Medulla oblongata (tissue), 1 donor: ENCODE measurements at regions not wholly inside any gene's neighbourhood (a gene's known extent, or its start where the extent isn't known, plus 50 kb on each side); places are given as distances from the start of the nearest gene placed in this dataset.
"Not testable (repeated sequence)": the region's sequence is repeated elsewhere in the genome, so short reads cannot be mapped to it uniquely, and the experiment has no call there.

Source experiments
- DNase-seq: peaks from one replicate; pipeline ENCODE4 v3.0.0-alpha.2; 2015; ENCODE audit errors: extremely low spot score

- DNase-seq, result no peak
Measured at GRCh38 chr5:19048726-19049125, 939.3 kb downstream of the CDH18 start.

DNA sequence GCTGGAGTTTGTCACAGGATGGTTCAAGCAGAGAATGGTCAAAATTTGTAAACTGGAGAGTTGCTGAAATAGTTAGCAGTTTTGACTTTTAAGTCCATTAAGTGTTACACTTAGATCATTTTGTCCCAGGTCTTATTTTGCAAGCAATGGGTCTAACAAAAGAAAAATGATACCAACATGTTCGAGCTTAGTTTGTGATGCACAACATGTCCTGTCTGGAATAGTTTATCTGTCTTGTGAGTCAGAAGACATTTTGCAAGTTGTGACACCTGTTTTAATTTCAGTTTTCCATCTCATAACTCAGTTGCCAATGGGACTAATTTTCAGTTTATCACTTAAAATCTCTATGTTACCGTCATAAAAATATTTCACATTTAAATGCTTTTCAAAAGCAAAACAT lies 929.8 kb downstream of the CDH18 start:
- DNase-seq, result no peak

GRCh38 chr5:19064094-19064493 lies 923.9 kb downstream of the CDH18 start:
- DNase-seq, result no peak

- no peak for DNase-seq
Measured at GRCh38 chr5:19067741-19068140, 920.3 kb downstream of the CDH18 start.

DNA sequence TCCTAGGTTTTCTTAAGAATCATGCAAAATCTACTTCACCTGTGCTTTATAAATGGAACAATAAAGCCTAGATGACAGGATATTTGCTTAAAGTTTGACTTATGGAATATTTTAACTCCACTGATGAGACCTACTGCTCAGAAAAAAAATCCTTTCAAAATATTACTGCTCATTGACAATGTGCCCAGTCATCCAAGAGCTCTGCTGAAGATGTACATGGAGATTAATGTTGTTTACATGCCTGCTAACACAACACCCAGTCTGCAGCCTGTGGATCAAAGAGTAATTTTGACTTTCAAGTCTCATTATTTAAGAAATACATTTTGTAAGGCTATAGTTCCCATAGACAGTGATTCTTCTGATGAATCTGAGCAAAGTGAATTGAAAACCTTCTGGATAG lies 889.6 kb downstream of the CDH18 start:
- no peak for DNase-seq

- no peak for DNase-seq
Measured at GRCh38 chr5:19099195-19099594, 888.8 kb downstream of the CDH18 start.

- DNase-seq, result no peak
Measured at GRCh38 chr5:19104948-19105347, 883.1 kb downstream of the CDH18 start.

GRCh38 chr5:19122923-19123322 lies 865.1 kb downstream of the CDH18 start:
- no peak for DNase-seq

GRCh38 chr5:19125956-19126713 lies 861.9 kb downstream of the CDH18 start:
- DNase-seq, result no peak

DNA sequence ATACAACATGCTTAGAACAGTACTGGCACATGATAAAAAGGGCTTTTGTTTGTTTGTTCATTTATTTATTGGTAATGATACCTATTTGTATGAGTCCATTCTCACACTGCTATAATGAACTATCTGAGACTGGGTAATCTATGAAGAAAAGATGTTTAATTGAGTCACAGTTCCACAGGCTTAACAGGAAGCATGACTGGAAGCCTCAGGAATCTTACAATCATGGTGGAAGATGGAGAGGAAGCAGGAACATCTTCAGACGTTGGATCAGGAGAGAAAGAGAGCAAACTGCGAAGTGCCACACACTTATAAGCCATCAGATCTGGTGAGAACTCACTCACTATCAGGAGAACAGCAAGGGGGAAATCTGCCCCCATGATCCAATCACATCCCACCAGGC lies 847.7 kb downstream of the CDH18 start:
- no peak for DNase-seq

- not testable (repeated sequence) for DNase-seq
Measured at GRCh38 chr5:19141937-19142524, 846.0 kb downstream of the CDH18 start.

DNA sequence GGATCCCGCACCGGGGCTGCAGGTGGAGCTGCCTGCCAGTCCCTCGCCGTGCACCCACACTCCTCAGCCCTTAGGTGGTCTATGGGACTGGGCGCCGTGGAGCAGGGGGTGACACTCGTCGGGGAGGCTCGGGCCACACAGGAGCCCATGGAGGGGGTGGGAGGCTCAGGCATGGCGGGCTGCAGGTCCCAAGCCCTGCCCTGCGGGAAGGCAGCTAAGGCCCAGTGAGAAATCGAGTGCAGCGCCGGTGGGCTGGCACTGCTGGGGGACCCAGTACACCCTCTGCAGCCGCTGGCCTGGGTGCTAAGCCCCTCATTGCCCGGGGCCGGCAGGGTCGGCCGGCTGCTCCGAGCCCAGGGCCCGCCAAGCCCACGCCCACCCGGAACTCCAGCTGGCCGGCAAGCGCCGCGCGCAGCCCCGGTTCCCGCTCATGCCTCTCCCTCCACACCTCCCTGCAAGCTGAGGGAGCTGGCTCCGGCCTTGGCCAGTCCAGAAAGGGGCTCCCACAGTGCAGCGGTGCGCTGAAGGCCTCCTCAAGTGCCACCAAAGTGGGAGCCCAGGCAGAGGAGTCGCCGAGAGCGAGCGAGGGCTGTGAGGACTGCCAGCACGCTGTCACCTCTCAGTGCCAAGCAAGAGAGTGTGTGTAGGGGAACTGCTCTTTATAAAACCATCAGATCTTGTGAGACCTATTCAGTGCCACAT lies 845.1 kb downstream of the CDH18 start:
- not testable (repeated sequence) for DNase-seq

DNA sequence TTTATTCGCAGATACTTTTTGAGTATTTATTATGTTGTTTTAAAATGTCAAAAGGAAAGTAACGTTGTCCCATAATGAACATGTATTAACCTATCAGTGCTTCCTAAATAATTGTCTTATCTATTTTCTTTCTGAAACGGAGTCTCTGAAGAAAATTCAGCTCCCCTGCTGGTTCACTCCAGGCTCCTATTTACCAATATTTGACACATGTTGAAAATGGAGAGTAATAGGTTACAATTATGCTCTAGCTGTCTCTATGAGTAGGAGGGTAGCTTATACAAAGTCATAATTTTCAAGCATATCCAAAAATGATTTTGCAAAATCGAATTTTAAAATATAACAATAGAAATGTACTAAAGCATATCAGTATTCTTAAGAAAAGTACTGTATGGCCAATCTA lies 844.1 kb downstream of the CDH18 start:
- DNase-seq, result no peak

- no peak for DNase-seq
Measured at GRCh38 chr5:19169426-19169825, 818.6 kb downstream of the CDH18 start.

DNA sequence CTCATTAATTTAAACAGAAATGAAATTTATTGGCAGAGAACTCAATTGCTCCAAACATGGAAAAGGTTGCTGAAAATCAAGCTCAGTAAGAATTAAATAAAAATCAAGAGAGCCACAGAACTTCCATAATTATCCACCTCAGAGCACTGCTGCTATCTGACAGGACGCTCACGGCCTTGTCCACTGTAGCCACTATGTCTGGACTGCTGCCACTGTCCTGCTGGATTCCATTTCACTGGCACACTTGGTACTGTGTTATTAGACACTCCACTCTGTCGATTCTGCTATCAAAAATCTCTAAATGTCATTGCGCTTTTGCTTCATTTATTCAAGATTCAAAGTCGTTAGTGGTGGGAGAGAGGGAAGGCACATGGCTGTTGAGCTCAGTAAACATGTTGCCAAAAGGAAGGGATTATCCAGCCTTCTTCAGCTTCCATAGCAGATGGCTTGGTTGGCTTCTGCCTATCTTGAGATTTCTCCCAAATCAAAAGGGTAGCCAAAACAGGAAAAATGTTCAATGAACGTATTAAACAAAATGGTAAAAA lies 815.0 kb downstream of the CDH18 start:
- DNase-seq, result no peak

GRCh38 chr5:19175776-19176570 lies 812.0 kb downstream of the CDH18 start:
- DNase-seq, result no peak

- DNase-seq, result no peak
Measured at GRCh38 chr5:19179571-19179970, 808.4 kb downstream of the CDH18 start.

DNA sequence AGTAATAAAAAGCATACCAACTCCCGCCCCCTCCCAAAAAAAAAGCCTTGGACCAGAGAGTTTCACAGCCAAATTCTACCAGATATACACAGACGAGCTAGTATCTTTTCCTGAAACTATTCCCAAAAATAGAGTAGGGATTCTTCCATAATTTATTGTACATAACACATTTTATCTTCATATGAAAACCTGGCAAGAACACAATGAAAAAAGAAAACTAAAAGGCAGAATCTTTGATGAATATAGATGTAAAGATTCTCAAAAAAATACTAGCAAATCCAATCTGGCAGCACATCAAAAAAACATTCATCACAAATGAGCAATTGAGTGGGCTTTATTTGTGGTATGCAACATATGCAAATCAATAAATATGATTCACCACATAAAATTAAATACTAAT lies 798.8 kb downstream of the CDH18 start:
- no peak for DNase-seq

GRCh38 chr5:19193631-19194030 lies 794.4 kb downstream of the CDH18 start:
- no peak for DNase-seq

DNA sequence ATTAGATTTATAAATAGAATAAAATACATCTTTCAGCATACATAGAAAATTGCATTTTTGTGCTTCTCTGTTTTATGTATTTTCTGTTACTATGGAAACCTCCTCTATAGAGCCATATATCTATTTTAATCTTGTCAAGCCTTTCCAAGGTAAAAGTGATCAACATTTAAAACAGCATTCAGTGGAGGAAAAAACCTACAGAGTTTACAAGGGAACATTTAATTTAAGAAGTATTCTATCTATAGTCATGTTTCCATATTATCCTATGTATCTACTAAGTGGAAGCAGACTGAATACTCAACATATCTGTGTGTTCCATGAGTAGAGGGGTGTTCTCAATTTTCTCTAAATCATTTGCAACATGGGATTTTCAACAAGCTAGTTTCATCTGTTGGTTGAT lies 791.4 kb downstream of the CDH18 start:
- DNase-seq, result no peak

DNA sequence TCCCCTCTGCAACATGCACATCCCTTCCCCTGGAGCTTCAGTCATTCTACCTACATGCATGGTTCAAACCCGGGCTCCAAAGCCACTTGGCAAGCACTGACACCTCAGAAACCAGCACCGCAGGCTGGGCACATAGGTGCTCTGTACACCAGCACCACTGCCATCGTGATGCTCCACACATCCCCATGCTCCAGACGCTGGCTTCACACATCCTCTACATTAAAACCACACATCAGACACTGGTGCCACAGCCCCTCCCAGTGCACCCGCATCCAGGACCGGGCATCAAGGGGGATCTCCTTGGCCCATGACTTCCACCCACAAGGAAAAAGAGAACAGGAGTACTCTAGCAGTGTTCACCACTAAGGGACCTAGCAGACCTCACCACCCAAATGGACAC lies 787.7 kb downstream of the CDH18 start:
- DNase-seq, result no peak

- no peak for DNase-seq
Measured at GRCh38 chr5:19208397-19208796, 779.6 kb downstream of the CDH18 start.
